HG03139 (cell line): ENCODE measurements at regions not wholly inside any gene's neighbourhood (a gene's known extent, or its start where the extent isn't known, plus 50 kb on each side); places are given as distances from the start of the nearest gene placed in this dataset.
"Not testable (repeated sequence)": the region's sequence is repeated elsewhere in the genome, so short reads cannot be mapped to it uniquely, and the experiment has no call there.

Experiments
- ATAC-seq: cut with Tn5 transposase; IDR thresholded peaks from one replicate; pipeline ENCODE4 v1.9.1; 2021; ENCODE audit not compliant: unreplicated experiment

DNA sequence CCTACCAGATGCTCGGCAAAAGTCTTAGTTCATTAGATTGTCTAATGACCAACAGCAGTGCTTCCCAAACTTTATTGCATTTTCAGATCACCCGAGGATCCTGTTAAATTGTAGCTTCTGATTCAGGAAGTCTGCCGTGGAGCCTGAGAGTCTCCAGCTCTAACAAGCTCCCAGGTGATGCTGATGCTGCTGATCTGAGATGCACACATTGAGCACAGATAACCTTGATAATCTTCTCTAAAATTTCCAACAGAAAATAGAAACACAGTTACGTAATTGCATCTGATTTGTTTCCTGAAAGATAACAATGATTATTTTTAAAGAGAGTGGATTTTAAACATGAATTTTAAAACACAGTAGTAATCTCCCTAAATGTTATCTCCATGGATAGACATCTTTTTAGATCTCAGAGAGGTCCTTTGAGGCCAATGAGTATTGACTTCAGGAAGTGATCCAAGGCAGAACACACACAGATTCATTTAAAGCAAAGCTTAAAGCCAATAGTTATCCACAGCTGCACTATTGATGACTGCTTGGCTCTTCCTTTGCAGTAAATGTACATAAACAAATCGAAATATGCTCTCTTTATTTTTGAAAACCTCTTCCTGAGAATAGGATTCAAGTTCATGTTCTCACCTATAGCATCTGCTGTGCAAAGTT lies 122.8 kb upstream of the TNPO1 start:
- ATAC-seq, result no peak

DNA sequence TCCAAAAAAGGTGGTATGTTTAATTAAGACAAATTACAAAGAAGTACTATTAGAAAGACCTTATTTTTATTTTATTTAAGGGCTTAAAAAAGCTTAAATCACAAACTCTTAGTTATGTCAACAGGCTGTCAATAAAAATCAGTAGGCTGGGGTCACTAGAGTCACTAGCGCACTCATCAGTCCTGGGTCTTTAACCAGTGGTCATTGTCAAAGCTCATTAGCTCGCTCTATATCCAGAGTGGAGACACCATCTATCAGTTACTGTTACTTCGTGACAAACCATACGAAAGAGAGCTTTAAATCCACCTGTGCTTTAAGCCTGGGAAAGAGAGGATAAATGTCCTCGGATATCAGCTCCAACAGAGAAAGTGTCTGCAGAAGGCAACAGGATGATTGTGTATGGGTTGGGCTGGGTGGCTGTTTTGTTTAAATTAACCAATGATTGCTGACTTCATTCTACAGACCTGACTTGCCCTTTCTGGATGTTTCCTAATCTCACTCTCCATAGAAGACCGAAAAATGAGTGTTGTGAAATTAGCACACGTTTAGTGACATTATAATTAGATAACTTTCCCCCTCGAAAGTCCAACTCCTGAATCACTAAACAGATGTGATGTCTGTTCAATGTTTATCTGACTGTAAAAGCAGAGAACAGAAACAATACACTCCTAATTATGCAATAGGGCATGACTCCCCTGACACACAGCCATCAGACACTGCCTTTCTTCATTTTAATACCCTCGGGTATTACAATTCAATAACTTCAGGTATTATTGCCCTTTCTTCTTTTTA lies 123.6 kb upstream of the TNPO1 start:
- ATAC-seq, result no peak

DNA sequence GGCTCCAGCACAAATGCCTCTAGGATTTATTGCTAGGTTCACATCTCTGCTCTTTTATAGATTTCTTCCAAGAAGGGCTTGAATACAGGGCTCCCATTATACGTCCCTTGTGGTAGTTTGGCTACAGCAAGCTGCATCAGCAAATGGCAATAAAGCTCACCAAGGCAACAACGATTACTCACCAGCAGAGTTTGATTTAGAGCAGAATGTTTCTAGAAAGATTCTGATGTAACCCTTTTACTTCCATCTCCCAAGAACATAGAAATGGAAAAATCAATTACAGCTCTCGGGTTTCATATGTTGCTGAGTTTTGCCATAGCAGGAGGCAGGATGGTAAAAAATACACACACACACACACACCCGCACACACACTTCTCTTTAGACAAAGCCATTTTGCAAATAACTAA lies 124.2 kb upstream of the TNPO1 start:
- ATAC-seq, result no peak

DNA sequence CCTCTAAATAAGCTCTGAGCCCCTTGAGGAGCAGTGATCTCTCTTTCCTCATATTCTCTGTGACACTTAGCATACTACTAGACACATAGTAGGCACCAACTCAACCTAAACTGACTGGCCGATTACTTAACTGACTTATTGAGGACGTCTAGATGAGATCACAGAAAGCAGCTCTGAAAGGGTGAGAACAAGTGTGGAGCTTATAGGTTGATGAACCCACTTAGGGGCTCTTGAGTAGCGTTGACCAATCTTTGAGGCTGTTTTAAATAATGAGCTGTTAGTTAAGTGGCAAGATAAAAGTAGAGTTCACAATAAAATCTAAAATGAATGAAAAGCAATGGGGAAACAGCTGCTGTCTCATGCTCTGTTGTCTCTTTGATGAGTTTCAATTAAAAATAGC lies 124.7 kb upstream of the TNPO1 start:
- ATAC-seq, result no peak

DNA sequence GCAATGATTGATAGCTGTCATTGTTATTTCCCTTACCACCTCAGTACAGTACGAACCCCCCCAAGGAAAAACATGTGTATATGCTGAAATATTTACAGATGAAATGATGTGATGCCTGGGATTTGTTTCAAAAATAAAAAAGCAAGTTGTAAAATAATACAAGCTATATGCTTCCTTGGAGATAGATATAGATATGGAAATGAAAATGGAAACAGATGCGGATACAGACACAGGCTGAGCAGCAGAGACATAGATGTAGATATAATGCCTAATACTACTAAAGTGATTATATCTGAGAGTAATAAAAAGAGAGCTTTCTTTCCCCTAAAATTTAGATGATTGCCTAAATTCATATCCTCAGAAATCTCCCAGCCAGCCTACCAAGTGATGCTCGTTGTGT lies 127.5 kb upstream of the TNPO1 start:
- ATAC-seq, result no peak

DNA sequence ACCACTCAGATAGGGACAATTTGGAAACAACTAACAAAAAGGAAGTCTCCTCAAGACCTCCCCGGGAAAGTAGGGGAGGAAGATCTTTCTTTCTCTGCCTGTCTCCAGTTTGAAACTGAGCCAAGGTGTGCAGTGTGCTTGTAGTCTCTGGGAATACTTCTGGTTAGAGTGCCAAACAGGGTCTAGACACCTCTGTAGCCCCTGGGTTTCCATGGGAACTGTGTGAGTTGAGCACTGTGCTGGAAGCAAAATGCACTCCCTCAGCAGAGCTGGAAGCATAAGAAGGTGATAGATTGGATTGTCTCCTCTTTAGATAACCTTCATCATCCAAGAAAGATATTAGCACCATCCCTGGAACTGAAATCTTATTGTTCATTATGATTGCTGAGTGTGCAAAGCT lies 129.2 kb upstream of the TNPO1 start:
- no peak for ATAC-seq

DNA sequence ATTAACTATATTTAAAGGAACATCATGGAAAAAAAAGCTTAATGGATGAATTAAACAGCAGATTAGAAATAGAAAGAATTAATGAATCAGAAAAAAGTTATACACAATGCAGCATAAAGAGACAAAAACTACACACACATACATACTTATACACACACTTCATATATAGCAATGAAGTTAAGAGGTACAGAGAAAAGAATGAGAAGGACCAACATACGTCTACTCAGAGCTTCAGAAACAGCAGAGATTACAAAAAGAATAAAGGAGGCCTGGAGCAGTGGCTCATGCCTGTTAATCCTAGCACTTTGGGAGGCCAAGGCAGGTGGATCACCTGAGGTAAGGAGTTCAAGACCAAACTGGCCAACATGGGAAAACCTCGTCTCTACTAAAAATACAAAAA lies 133.9 kb upstream of the TNPO1 start:
- ATAC-seq, result no peak

DNA sequence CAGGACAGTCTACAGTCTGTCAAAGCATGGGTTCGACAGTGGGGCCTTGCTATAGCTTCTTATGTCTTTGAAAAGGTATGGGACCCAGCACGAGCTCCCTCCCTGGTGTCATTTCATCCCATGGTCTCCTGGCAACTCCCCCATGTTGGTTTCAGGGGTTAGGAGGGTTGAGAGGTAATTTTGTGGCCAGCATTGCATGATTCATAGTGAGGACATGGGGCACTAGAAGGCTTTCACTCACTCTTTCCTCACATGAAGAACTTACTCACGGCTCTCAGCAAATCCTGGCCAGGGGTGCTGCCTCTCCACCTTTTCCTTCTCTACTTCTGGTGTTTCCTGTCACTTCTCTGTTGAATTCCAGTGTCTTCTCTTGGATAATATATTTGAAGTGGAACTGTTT lies 134.7 kb upstream of the TNPO1 start:
- ATAC-seq, result no peak

DNA sequence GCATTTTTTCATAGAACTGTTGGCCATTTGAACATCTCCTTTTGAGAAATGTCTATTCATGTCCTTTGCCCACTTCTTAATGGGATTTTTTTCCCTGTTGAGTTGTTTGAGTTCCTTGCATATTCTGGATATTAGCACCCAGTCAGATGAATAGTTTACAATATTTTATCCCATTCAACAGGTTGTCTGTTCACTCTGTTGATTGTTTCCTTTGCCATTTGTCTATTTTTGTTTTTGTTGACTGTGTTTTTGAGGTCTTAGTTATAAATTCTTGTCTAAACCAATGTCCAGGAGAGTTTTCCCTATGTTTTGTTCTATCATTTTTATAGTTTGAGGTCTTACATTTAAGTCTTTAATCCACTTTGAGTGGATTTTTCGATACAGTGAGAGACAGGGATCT lies 139.0 kb upstream of the TNPO1 start:
- ATAC-seq, result no peak

DNA sequence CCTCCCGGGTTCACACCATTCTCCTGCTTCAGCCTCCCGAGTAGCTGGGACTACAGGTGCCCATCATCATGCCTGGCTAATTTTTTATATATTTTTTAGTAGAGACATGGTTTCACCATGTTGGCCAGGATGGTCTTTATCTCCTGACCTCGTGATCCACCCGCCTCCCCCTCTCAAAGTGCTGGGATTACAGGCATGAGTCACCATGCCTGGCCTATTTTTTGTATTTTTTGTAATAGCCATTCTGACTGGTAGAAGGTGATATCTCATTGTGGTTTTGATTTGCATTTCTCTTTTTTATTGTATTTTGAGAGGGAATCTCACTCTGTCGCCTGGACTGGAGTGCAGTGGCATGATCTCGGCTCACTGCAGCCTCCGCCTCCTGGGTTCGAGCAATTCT lies 139.6 kb upstream of the TNPO1 start:
- not testable (repeated sequence) for ATAC-seq

DNA sequence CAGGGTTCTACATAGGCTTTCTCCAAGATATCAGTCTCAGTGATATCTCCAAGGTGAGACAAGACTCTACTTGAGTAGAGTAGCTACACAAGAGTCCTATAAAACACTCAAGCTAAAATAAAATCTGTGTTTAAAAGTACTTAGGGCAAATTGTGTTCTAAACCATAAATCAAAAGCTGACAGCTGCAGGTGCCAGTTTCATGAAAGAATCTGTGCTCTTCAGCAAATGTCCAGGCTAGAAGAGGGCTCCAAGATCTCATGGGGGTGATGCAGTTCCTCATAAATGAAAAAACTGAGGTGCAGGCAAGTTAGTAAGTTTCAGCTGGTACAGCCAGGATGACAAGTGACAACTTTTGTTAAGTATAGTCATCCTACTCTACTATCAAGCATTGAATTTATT lies 142.8 kb upstream of the TNPO1 start:
- no peak for ATAC-seq

DNA sequence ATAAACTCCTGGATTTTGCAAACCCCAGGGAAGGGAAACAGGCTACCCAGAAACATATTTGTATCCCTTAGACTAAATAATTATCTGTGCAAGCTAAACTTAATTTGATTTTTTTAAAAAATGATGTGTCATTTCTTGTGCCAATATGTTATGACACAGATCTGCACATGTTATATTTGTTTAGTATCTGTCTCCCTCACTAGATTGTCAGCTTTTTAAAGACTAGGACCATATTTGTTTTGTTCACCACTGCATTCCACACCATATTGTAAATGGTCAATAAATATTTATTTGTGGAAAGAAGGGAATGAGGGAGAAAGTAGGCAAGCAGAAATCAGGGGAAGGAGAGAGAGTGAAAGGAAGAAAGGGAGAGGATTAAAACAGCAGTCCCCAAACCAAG lies 143.3 kb upstream of the TNPO1 start:
- no peak for ATAC-seq

DNA sequence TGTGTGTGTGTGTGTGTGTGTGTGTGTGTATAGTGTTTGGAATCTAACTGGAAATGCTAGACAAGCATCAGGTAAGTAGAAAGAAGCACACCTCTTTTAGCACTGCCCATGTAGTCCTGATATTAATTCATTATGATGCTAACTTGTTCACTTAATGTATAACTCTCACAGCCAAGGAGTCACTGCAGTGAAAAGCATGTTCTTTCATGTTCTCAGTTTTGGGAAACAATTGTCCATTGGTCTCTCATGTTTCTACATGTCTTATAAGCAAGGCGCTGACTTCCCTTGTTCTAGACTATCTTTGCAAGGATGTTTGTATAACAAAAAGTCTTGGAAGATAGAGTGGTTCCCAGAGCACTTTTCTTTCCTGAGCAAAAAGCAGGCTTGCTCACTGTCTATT lies 148.8 kb upstream of the TNPO1 start:
- no peak for ATAC-seq

DNA sequence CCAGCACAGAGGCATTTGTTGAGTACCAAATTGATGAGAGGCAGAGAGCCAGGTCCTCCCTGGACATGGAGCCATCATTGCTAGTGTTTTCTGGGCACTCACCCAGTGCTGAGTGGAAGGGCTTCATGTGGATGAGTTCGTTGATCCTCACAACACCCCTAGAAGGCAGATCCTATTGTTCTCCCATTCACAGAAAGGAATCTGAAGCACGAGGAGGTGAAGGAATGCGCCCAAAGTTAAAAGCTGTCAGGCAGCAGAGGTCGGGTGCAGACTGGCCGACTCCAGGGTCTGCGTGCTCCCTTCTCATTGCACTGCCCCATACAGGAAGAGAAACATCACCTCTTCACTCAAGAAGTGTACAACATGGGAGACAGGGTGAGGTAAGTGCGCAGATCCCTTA lies 153.5 kb upstream of the TNPO1 start:
- no peak for ATAC-seq

DNA sequence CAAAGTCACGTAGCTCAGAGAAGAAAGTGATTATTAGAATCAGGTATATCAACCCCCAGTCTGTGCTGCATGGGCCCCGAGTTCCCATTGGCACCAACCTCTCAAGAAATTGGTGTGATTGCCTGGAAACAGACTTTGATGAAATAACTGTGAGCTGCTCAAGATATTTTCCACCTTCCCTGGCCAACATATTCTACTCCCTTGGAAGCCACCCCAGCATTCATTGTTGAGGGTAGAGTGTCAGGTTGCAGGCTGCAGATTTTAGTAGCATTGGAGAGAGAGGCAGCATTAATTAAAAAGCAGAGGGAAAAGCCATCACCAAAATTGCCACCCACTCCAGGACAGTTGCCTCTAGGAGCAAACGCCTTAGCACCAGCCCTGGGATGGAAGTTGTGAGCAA lies 154.2 kb upstream of the TNPO1 start:
- ATAC-seq, result no peak

DNA sequence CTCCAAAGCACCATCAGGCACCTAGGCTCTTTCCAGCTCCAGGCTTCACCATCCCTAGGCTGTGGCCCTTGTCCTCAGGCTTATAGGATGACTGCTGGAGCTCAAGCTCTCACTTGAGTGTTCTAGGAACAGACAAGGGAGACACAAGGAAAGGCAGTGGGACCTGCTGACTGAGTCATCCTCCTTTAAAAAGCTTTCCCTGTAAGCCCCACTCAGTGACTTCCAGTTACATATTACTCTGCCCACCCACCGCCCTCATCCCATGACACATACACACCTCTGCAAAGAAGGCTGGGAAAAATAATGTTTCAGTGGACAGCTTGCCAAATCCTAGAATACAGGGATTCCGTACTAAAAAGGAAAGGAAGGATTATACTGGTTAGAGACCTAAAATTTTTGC lies 154.2 kb upstream of the ZNF366 start:
- ATAC-seq, result no peak

DNA sequence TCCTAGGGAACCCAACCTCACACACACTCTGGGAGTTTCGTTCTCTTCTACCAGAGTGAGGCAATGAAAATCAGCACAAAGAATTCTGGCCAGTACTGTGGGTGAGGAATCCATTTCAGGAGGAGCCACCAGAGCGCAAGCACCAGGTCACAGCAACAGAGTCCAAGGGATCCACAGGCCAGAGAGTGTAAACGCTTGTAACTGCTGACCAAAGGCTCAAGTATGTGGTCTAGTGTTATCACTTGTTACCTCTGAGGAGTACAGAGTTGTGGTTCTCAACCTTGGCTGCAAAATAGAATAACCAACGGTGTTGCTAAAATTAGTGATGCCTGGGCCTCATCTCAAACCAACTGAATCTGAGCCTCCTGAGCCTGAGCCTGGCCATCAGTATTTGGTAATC lies 152.5 kb upstream of the ZNF366 start:
- no peak for ATAC-seq

DNA sequence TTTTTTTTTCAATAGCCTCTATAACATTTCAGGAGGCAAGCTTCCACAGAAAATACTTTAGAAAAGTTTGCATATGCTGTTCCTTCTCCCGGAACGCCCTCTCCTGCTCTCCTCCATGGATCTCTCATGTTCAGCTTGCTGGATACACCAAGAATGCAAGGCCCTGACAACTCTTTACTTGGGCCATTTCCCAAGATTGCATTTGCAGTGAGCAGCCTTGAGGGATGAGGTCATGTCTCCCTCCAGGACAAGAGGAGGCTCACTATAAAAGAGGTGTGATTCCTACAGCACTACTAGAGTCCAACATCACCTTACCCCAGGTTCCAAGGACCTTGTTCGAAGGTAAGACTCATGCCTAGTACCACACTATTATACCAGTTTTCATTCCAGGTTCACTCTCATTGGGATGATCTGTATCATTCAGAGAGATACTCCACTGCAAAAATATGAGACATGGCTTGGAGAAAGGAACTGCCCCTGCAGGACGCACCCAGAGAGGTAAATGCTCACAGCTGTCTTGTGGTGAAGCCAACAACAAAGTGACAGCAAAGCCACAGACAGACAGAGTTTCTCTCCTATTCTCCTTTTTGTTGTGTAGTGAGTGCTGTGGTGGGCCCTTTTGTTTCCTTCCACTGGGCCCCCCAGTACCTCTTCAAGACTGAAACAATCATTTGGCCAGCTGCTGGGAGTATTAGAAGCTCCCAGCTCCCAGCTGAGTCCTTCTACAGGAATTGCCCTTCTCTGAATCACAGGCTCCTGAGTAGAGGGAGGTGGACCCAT lies 151.7 kb upstream of the ZNF366 start:
- ATAC-seq, result no peak

DNA sequence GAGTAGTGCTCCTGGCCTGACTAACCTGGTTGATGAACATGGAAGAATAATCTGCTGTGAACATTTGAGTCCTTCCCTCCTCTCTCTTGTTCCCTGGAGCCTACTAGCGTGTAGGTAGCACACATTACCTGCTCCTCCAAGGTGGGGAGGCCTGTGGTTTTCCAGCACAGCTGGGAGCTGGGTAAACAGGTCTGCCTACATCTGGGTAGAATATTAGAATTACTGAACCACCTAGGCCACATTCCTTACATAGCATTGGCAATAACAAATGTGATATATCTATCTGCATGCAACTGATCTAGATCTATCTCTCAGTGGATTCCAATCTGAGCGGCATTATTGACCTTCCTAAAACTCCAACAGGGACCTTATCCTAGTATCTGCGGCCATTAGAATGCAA lies 151.0 kb upstream of the ZNF366 start:
- ATAC-seq, result no peak

DNA sequence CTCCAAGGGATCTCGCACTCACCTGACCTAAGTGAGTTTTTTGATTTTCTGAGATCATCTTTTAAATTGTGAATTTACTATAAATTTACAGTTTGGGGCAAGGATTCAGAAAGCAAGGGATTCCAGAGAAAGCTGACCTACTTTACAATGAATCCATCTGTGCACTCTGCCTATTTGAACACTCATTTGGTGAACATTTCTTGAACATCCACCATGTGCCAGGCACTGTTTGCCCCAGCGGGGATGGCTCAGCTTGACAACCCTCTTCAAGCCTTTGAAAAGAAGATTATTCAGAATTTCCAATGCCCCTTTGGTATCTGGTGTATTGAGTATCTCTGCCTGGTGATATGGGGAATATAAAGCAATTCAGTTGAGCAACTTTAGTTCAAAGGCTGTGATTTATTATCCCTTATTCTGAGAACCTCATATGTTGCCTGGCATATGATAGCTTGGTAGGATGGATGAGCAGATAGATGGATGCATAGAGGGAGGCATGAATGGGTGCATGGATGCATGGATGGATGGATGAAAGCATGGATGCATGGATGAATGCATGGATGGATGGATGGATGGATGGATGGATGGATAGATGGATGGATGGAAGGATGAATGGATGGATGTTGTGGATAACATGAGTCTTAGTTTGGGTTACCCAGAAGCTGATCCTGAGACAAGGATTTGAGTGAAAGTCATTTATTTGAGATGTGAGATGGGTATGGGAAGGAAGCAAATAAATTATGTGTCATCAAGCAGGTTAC lies 149.7 kb upstream of the ZNF366 start:
- ATAC-seq, result no peak

DNA sequence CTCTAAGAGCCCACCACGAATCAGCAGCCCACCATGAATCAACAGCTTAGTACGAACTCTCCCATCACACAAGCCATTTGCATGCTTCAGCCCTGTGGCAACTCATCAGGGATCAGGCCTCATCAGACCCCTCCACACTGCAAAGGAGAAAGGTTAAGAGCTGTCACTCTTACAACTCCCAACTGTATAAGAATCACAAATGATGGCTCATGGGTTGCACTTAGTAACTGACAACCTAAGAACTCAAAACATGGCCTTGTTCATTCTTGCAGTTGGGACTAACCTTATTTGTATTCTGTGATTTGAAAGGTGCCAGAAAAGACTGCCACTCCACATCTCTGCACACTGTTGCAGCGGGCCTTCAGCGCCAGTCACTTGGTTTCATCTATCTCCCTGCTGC lies 149.1 kb upstream of the ZNF366 start:
- no peak for ATAC-seq
